HG02870 (cell line): ENCODE measurements at regions not wholly inside any gene's neighbourhood (a gene's known extent, or its start where the extent isn't known, plus 50 kb on each side); places are given as distances from the start of the nearest gene placed in this dataset.

Source experiments
- ATAC-seq: cut with Tn5 transposase; IDR thresholded peaks from one replicate; pipeline ENCODE4 v1.9.1; 2021; ENCODE audit warnings: mild to moderate bottlenecking, moderate library complexity; ENCODE audit not compliant: unreplicated experiment

DNA sequence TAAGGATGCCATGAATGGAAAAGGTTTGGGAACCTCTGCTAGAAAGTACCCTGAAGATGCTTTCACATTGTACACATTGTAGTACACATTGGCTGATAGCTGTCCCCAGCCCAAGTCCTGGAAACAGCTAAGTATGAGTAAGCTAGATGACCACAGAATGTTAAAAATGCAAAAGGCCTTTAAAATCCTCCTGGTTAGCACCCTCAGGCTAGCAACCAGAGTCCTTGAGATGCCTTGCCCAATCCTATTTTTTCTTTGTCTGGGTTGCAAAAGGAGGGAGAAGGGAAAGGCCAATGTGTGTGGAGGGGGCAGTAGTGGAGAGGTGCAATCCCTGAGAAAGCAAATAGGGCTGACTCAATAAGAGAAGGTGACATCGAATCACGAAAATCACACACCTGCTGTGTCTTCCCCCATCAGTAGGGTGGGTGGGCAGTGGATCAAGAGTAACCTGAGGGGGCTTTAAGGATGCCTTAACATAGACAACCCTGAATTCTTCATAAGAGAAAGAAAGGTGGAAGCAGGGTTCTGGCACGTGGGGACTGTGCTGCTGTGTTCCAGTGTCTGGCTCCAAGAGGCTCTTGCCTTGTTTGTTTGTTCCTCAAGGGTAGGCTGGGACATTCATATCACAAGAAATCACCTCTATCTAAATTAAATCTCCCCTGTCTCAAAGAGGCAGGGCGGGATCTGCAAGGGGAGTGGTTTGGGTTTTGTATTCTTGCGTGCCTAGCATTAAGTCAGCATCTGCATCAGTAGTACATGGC, 266.2 kb upstream of the PLXNA2 start:
- ATAC-seq: no peak

DNA sequence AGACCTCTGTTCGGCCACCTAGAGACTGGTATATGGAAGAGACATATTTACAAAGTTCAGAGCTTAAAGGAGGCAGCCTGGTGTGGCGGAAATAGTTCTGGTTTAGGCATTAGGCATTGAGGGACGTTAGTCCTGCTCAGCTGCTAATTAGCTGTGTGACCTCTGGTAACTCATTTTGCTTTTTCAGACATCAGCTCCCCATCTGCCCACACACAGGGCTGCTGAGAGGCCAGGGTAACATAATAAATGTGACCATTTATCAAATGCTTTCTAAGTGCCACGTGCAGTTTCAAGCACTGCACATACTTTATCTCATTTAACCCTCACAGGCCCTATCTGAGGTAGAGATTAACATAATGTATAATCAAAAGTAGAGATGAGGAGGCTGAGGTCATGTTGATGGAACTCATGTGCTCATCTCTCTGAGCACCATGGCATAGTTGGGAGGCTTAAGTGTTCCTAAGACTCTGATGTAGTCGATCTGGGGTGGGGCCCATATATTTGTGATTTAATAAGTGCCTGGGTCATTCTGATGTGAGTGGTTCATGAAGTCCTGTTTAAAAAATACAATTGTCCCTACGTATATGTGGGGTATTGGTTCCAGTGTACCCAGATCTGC, 267.2 kb upstream of the PLXNA2 start:
- ATAC-seq: no peak

DNA sequence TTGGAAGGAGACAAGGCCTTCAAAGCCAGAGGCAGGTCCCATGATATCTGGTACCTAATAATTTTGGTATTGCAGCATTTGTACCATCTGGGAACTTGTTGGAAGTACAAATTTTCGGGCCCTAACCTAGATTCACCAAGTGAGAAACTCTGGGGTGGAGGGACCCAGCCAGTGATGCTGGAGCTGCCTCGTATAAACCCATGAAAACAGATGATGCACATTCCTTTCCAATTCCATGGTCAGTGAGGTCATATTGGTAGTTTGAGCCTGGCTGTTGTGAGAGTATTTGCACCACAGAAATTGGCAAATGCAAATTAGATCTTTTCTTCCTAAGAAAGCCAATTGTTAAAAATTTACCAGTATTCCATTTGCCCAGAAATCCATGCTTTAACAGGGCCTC, 269.6 kb upstream of the PLXNA2 start:
- ATAC-seq: no peak

DNA sequence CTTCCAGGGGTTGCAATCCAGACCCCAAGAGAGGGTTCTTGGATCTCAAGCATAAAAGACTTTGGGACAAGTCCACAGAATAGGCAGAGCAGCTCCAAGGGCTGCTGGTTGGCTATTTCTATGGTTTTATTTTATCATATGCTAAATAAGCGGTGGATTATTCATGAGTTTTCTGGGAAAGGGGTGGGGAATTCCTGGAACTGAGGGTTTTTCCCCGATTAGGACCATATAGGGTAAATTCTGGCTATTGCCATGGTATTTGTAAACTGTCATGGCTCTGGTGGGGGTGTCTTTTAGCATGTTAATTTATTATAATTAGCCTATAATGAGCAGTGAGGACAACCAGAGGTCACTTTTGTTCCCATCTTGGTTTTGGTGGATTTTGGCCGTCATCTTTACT, 270.9 kb upstream of the PLXNA2 start:
- ATAC-seq: no peak

DNA sequence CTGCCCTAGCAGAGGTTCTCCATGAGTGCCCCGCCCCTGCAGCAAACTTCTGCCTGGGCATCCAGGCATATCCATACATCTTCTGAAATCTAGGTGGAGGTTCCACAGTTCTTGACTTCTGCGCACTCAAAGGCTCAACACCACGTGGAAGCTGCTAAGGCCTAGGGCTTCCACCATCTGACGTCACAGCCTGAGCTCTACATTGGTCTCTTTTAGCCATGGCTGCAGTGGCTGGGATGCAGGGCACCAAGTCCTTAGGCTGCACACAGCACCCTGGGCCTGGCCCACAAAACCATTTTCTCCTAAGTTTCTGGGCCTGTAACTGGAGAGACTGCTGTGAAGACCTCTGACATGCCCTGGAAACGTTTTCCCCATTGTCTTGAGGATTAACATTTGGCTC, 272.6 kb upstream of the PLXNA2 start:
- ATAC-seq: no peak

DNA sequence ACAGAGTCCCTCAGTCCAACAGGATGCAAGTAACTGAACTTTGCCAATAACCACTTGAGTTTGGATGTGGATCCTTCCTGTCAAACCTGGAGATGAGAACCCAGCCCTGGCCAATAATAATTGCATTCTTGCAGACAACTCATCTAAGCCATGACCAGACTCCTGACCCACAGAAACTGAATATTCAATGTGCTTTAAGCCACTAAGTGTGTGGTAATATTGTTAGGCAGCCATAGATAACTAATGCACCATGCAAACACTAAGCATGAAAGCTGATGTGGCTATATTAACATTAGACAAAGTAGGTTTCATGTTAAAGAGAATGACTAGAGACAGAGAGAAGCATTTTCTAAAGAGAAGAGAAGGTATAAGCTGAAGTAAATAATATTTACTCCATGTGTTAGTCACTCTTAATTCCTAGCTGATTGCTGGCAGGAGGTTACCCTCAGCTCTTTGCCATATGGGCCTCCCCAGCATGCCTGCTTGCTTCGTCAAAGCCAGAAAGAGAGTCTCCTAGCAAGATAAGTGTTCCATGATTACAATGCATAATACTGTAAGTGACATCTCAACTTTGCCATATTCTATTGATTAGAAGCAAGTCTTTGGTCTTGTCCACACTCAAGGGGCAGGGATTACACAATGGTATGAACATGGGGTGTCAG, 276.4 kb upstream of the PLXNA2 start:
- no peak for ATAC-seq

DNA sequence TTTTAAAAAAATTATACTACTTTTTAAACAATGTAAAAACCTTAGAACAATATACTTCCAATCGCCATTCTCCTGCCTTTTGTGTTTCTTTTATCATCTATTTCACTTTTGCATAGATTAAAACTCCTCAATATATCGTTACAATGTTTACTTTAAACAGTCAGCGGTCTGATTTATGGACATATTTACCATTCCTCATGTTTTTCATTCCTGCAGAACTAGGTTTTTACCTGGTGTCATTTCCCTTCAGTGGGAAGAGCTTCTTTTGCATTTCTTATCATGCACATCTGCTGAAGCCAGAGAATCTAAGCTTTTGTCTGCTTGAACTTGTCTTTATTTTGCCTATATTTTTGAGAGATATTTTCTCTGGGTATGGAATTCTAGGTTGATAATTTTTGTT, 277.4 kb upstream of the PLXNA2 start:
- no peak for ATAC-seq

DNA sequence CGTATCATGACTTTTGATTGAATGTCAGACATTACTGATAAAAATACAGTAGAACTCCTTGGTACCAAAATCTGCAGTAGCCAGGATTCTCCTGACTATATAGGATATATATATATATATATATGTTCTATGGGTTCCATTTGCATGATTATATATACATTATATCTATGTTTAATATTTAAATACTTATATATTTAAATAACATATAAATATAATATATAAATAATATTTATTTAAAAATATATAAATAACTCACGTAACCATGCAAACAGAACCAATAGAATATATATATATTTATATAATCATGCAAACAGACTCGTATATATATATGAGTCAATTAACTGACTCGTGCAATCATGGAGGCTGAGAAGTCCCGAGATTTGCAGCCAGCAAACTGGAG, 278.8 kb upstream of the PLXNA2 start:
- ATAC-seq: no peak

DNA sequence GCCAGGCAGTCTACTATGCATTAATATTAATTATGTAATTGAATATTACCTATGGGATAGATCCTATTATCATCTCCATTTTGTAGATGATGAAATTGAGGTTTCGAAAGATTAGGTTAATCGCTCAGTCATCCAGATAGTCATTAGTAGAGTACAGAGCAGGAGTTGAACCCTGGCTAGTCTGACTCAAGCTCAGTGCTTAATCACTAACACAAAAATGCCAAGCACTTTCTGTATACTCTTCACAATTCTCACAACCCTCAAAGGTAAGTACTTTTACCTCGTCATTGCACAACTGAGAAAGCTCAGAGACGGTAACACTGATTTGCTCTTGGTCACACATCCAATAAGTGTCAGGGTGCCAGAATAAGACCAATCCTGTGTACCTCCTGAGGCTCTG, 280.2 kb upstream of the PLXNA2 start:
- no peak for ATAC-seq

DNA sequence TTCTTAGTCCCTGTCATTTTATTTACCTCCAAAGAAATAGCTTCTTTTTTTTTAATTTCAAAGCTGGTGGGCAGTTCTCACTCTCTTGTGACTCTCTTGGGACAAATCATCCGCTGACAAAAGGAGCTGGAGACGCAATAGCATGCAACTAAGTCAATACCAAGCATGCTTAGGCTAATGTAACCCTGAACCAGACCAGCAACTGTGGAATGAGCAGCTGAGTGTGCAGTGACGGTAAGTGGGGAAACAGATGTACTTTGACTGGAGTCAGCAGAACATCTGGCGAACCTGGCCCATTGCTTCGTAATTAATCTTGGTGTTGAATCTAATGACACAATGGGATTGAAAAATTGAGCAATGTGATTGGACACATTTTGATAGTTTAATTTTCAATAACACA, 280.7 kb upstream of the PLXNA2 start:
- ATAC-seq: no peak

DNA sequence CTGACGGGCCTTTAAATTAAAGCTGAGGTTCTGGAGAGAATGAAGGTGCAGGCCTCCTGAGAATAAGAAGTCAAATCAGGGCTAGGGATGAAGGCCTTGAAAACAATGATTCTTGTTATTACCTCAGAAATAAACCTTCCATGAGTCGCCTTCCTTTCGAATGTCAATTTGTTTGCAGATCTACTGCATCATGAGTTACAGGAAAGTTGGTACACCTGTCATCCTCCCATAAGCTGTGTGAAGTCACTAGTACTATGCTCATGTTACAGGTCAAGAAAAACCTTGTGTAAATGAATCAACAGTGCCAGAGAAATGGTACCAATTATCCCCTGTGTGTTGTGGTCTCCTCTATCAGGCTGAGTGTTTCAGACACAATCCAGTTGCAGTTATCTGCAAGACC, 281.2 kb upstream of the PLXNA2 start:
- no peak for ATAC-seq

DNA sequence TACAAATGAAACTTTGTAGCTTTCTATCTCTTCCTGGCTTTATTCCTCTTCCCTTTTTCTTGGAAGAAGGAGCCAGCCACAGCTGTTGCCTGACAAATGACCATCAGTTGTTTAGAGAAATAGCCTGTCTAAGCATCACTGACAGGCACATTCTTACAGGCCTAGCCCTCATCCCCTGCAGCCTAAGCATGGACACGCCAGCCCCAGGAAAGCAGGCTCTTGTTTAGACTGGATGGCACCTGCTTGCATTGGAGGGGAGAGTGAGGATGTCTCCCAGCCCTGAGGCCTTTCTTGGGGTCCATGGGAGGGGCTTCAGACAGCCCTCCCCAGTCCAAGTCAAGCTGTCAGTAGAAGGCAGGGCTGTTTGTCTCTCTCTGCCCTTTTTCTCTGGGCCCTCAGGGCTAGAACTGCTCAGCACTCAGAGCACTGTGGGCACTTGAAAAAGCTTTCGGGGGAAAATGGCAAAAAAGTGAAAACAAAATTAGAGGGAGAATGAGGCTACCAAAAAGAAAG, 282.5 kb upstream of the PLXNA2 start:
- no peak for ATAC-seq

DNA sequence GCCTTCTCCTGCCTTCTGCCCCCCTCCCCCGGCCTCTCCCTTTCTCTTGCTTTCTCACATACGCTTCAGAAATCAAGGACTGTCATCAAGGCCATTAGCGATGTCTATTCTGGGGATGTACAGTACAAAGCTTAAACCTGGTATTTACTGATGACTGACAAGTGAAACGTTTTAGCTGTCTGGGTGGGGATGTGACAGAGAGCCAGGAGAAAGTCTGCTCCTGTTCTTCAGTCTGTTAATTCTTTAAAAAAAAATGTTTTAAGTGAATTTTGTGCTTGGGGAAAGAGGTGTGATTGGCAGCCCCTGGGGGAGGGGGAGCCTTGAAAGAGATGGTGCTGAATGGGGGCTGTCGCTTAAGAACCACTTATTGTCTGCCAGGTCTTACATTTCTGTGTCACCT, 283.0 kb upstream of the PLXNA2 start:
- ATAC-seq: no peak

DNA sequence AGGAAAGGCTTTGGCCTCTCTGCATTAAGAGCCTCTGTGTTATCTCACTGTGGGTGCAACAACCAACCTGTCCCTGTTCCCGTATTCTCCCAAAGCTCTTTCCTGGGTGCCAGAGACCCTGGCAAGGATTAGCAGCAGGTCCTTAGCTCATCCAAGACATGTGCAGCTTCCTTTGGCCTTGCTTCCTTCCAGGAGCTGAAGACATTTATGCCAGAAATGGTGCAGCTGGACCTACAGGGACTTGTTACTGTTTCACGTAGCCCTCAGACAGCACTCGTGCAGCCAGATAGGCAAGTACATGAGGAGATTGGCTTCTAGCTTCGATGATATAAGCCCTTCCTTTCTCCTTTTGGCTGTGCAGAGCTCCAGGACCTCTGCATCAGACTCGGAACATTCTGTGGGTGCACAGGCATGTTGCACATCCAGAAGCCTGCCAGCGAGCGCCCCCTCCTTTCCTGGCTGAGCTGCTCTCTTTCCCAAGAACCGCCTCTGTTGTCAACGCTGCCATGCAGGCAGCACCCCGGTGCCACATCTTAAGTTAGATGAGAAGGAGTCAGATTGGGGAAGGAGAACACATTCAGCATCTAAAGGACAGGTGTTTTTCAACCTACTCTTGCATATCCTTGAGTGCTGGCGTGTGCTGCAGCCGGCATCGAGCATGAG, 284.5 kb upstream of the PLXNA2 start:
- ATAC-seq: no peak

DNA sequence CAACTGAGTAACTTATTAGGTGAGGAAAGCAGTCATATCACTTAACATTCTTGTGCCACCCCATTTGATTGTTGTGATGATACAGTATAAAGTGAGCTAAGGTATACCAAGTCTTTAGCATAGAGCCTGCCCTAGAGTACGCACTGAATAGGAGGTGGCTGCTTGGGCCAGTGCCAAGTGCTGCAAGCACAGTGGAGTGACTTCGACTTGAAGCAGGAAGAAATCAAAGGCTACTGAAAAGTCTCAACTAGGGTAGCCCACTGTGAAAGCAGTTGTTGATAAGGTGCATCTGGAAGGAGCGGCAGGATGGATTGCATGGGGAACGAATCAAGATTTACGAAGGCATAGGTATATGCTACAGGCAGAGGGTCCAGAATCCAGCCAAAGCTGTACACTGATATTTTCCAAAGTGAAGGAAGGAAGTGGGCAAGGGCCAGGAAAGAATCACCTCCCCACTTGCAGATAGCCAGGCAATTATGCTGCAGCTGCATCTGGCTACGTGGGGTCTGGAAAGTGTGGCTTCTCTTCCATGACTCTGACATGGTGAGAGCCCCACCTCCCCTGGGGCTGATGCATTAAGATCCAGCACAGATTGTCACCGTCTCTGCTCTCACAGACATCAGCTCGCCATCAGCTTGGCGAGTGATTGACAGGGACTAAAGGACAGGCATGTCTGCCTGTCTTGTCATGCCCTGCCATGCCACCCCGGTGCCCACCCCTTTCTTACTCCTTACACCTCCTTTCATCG, 287.0 kb upstream of the PLXNA2 start:
- ATAC-seq: no peak

DNA sequence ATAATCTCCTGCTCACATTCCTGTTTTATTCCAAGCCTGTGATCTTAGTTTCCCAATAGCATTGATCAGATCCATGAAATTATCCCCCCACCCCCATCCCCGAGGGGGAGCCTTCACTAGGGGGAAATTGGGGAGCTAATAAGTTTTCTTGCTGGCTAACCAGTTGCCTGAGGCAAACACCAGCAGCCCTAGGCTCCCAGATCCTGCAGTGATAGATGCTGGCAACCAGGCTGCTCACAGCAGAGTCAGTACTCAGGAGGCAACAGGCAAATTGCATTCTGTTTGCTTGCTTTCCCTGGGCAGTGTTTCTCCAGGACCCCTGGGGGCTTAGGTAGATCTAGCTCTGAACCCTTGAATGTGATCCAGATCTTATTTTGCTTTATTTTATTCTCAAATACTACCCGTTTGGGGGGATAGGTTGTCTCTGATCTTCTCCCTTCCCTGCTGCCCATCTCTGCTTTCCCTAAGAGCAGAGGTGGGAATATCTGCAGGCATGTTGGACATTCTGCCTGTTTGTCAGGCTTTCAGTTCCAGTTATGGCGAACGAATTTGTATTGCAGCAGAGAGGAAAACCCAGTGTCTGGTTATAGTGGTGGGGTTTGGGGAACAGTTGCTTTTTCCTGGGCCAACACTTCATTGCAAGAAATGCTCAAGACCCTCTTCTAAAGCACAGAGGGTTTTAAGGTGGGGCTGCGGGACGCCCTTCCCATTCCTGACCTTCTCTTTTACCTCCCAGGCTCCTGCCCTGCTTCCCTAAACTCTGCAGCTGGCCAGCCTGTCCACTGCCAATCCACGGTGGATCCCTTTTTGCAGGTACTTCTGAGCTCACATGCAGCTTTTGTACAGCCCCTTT, 289.8 kb upstream of the PLXNA2 start:
- ATAC-seq: no peak

DNA sequence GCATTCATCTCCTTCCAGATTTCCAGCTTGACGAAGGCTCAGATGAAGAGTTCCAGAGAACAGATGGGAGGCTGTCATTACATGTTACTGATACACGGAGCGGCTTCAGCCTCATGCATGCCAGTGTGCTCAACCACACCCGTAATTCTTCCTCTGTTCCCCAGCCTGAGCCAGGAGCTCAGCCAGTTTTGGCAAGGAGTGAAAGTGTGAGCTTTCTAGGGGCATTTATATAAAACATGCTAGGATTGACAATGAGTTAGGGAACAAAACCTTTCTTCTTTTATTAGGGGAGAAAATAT, 290.4 kb upstream of the PLXNA2 start:
- ATAC-seq: no peak

DNA sequence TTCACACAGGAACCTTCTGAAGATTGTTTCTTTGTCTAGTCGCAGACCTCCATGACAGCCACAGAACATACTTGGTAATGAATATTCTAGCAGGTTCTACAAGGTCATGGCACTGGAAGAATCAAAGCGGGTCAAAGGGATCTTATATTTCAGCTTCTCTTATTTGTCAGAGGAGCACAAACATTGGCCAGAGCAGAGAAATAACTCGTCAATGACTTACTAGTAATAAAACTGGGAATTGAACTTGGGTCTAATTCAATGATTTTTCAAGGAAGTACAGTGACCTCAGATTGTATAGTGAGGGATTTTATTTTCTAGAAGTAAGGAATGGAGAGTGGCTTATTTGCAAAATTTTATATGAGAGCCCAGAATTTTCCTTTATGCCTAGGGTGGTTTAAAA, 290.8 kb upstream of the PLXNA2 start:
- ATAC-seq: no peak

DNA sequence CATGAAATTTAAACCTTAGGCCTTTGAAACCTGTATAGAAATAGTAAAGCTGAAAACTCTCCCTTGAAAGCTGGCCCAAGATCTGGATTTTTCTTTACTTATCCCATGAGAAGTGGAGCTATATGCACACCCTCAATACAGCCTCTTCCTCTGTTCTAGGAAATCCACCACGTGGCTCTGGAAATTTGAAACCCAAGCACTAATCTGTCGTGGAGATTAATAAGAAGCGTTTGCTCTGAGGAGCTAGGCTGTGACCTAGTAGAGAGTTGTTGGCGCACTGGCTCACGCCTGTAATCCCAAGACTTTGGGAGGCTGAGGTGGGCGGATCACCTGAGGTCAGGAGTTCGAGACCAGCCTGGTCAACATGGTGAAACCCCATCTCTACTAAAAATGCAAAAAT, 291.3 kb upstream of the PLXNA2 start:
- no peak for ATAC-seq

DNA sequence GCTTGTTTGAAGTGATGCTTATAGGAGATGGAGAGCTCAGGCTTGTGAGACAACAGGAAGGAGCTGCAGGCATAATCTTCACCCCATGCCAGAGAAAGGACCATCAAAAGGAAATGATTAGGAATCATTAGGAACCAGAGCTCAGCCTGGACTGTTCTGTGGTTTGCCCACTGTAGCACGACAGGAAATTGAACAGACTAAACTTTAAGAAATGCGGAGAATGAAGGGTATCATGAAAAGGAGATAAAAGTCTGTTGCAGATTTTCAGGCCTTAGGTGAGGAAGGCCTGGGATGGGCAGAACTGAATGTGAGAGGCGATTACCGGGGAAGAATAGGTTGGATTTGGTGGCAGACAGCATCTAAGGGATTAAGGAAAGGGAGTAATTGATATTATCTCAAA, 292.0 kb upstream of the PLXNA2 start:
- ATAC-seq: no peak
